ENCODE measurements at regions not wholly inside any gene's neighbourhood (a gene's known extent, or its start where the extent isn't known, plus 50 kb on each side); places are given as distances from the start of the nearest gene placed in this dataset.

GRCh38 chr14:56352999-56353398, 226.6 kb upstream of the TMEM260 start:
- TF ChIP-seq EZH2 (IDR thresholded peaks at IDR 0.05; ENCODE audit: borderline replicate concordance, low read depth, low read length, severe bottlenecking) (no peak), CTCF (IDR thresholded peaks at IDR 0.05; ENCODE audit: borderline replicate concordance, extremely low read depth, low read length, poor library complexity, severe bottlenecking) (no peak)

Data from DND-41 (cell line).